ENCODE measurements at regions not wholly inside any gene's neighbourhood (a gene's known extent, or its start where the extent isn't known, plus 50 kb on each side); places are given as distances from the start of the nearest gene placed in this dataset.

DNA sequence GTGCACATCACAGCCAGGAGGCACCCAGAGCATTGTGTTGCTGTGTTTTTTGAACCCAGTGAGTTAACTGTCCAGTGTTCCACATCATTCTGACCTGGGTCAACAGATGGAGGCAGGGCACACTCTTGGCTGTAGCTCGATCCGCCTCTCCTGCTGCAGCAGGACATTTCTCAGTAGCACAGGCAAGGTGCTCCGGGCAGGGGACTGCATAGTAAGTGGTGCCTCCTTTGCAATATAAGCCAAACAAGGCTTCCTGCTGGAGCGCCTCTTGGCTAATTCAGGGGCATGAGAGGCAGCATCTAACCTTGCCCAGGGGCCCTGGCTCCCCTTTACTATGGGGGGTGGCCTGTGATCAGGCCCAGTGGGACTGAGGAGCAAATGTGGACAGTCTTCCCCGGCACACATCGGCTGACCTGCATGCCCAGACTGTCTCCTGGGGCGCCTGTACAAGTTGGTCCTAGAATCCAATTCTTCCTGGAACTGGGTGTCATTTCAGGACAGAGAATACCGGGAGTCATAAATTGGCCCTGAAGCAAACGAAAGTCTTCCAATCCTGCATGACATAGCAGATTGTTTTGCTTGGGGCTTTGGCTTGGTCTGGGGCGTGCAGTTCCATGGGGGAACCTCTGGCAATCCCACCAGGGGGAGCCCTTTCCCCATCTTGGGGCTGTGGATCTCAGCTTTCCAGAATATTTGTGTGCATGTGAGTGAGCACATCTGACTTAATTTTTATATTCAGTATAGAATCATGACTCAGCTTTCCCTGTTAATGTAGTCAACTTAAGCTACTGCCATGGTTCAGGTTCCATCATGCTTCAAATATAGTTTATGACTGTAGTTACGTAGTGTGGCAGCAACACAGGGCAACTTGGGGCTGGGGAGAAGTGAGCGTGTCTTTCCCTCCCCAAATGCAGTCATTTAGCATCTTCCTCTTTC is 56.0 kb upstream of the DDR1 start (continued):
- TF ChIP-seq, protein P1, sequence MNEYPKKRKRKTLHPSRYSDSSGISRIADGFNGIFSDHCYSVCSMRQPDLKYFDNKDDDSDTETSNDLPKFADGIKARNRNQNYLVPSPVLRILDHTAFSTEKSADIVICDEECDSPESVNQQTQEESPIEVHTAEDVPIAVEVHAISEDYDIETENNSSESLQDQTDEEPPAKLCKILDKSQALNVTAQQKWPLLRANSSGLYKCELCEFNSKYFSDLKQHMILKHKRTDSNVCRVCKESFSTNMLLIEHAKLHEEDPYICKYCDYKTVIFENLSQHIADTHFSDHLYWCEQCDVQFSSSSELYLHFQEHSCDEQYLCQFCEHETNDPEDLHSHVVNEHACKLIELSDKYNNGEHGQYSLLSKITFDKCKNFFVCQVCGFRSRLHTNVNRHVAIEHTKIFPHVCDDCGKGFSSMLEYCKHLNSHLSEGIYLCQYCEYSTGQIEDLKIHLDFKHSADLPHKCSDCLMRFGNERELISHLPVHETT (CRISPR knock-in tag; conservative IDR thresholded peaks at IDR 0.05 in 1 of 2, IDR thresholded peaks at IDR 0.05 in 1 of 2): peak in 1 of 2 experiments; percentile 39; a peak in 1 of 4 replicates
- TF ChIP-seq DPF2 (IDR thresholded peaks at IDR 0.05) (peak; percentile 80), SOX6 (IDR thresholded peaks at IDR 0.05) (peak; percentile 41; the same call in 1 of the 2 replicates), TBP (optimal IDR thresholded peaks at IDR 0.05; ENCODE audit: low read depth, low read length) (no peak), E2F3 (CRISPR knock-in tag; IDR thresholded peaks at IDR 0.05) (no peak), CREB1 (IDR thresholded peaks at IDR 0.05) (peak; percentile 20; the same call in 1 of the 2 replicates), CREB1 (CRISPR knock-in tag; IDR thresholded peaks at IDR 0.05) (no peak), ESRRA (IDR thresholded peaks at IDR 0.05; ENCODE audit: borderline replicate concordance, low read depth) (0 out of 2 replicates have a peak, but pooled peaks have one; percentile 28), ZFP30 (CRISPR knock-in tag; IDR thresholded peaks at IDR 0.05; ENCODE audit: borderline replicate concordance) (0 out of 2 replicates have a peak, but pooled peaks have one; percentile 11), XRCC5 (IDR thresholded peaks at IDR 0.05; ENCODE audit: low read depth, low read length) (0 out of 2 replicates have a peak, but pooled peaks have one; percentile 71), FOSL1 (tag; conservative IDR thresholded peaks at IDR 0.05) (peak; percentile 67), ZBTB8A (IDR thresholded peaks at IDR 0.05; ENCODE audit: partially characterized antibody) (no peak), EP400 (IDR thresholded peaks at IDR 0.05) (peak; percentile 66), ETV1 (tag; conservative IDR thresholded peaks at IDR 0.05; ENCODE audit: low read depth) (0 out of 2 replicates have a peak, but pooled peaks have one; percentile 43), C11orf30 (IDR thresholded peaks at IDR 0.05; ENCODE audit: low read depth) (peak; percentile 97), HDAC1 (IDR thresholded peaks at IDR 0.05) (0 out of 4 replicates have a peak, but pooled peaks of 1 of the 2 experiments have one; percentile 35)
- TF ChIP-seq, protein P2, sequence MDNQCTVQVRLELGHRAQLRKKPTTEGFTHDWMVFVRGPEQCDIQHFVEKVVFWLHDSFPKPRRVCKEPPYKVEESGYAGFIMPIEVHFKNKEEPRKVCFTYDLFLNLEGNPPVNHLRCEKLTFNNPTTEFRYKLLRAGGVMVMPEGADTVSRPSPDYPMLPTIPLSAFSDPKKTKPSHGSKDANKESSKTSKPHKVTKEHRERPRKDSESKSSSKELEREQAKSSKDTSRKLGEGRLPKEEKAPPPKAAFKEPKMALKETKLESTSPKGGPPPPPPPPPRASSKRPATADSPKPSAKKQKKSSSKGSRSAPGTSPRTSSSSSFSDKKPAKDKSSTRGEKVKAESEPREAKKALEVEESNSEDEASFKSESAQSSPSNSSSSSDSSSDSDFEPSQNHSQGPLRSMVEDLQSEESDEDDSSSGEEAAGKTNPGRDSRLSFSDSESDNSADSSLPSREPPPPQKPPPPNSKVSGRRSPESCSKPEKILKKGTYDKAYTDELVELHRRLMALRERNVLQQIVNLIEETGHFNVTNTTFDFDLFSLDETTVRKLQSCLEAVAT (IDR thresholded peaks at IDR 0.05): peak in 1 of 2 experiments; percentile 11; a peak in 1 of 4 replicates
- TF ChIP-seq, protein P3, sequence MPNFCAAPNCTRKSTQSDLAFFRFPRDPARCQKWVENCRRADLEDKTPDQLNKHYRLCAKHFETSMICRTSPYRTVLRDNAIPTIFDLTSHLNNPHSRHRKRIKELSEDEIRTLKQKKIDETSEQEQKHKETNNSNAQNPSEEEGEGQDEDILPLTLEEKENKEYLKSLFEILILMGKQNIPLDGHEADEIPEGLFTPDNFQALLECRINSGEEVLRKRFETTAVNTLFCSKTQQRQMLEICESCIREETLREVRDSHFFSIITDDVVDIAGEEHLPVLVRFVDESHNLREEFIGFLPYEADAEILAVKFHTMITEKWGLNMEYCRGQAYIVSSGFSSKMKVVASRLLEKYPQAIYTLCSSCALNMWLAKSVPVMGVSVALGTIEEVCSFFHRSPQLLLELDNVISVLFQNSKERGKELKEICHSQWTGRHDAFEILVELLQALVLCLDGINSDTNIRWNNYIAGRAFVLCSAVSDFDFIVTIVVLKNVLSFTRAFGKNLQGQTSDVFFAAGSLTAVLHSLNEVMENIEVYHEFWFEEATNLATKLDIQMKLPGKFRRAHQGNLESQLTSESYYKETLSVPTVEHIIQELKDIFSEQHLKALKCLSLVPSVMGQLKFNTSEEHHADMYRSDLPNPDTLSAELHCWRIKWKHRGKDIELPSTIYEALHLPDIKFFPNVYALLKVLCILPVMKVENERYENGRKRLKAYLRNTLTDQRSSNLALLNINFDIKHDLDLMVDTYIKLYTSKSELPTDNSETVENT (CRISPR knock-in tag; IDR thresholded peaks at IDR 0.05): peak; percentile 15; the same call in 1 of the 2 replicates
- TF ChIP-seq, protein P4, sequence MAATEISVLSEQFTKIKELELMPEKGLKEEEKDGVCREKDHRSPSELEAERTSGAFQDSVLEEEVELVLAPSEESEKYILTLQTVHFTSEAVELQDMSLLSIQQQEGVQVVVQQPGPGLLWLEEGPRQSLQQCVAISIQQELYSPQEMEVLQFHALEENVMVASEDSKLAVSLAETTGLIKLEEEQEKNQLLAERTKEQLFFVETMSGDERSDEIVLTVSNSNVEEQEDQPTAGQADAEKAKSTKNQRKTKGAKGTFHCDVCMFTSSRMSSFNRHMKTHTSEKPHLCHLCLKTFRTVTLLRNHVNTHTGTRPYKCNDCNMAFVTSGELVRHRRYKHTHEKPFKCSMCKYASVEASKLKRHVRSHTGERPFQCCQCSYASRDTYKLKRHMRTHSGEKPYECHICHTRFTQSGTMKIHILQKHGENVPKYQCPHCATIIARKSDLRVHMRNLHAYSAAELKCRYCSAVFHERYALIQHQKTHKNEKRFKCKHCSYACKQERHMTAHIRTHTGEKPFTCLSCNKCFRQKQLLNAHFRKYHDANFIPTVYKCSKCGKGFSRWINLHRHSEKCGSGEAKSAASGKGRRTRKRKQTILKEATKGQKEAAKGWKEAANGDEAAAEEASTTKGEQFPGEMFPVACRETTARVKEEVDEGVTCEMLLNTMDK (IDR thresholded peaks at IDR 0.05; ENCODE audit: borderline replicate concordance, insufficient read depth, low read depth, low read length, poor library complexity, severe bottlenecking): peak; percentile 19

Data from K562 (cell line).